ENCODE measurements at regions not wholly inside any gene's neighbourhood (a gene's known extent, or its start where the extent isn't known, plus 50 kb on each side); places are given as distances from the start of the nearest gene placed in this dataset.

DNA sequence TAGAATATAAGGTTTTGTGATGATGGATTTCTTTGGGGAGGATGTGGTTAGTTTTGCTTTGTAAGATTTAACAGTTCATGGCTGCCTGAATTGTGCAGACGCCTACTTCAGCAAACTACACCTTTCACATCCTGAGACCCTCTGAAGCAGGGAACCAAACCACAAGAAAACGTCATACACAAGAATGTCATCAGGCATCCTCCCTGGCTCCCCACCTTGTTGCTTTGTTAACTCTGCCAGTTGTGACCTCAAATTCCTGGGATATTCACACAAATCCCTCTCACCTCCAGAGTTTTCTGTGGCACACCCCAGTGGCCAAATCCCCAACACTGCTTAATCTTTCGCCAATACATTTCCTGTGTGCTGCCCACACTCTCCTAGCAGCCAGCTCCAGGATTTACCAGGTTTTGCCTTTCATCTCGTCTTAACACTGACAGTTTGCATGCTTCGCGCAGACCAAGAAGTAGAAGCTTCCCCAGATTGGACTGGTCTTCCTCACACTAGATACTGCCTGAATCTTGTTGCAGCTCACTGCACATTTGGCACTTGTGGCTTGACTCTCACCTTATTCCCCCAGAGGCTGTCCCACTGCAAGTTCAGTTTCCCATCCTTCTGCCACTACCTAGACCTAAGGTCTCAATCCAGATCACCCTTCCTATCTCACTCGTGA is 51.1 kb upstream of the CTTNBP2NL start:
- BruUV-seq (replicated peaks), result no TSS peak
- Histone ChIP-seq H3K9me3 (replicated peaks; ENCODE audit: control insufficient read depth, insufficient read depth, low read depth, low read length) (no peaks in the 10 kb centered on the region), H4K20me1 (replicated peaks; ENCODE audit: control insufficient read depth, insufficient read depth, low read length) (no peaks in the 10 kb centered on the region), H3K9me1 (ENCODE audit: control insufficient read depth, insufficient read depth, low read length) (no peaks in the 10 kb centered on the region), H3K79me2 (ENCODE audit: control insufficient read depth, insufficient read depth, low read length) (no peaks in the 10 kb centered on the region), H3K9ac (ENCODE audit: insufficient read depth in 1 of 2, low read depth in 2 of 2, low read length in 2 of 2) (no peak overlapping the region), H3K4me2 (ENCODE audit: insufficient read depth, low read length) (no peak overlapping the region), H3K4me1 (replicated peaks in 1 of 2; ENCODE audit: control insufficient read depth in 2 of 2, insufficient read depth in 2 of 2, low read length in 2 of 2) (no peaks in the 10 kb centered on the region), H3K36me3 (ENCODE audit: control insufficient read depth, insufficient read depth, low read length) (no peaks in the 10 kb centered on the region), H2AFZ (ENCODE audit: low read depth, low read length) (no peak overlapping the region), H3K27me3 (ENCODE audit: control insufficient read depth in 2 of 2, insufficient read depth in 2 of 2, low read length in 2 of 2) (peaks cover 4 to 13% of the 10 kb centered on the region in 2 experiments; a peak in 3 of 5 replicates), H3K27ac (ENCODE audit: extremely low read depth, low read depth, low read length) (no peak overlapping the region), H3K4me3 (no peak overlapping the region)
- no peak for DNase-seq (ENCODE audit: extremely low read depth in 1 of 4, low spot score in 3 of 4)
- CTCF ChIA-PET (ENCODE audit: low intra/inter-chr PET ratio), result no interaction called here
- WGBS (ENCODE audit: insufficient coverage, low coverage, missing lambda C conversion rate), result 0% methylated on average over 7 of the region's 7 CpGs
- ATAC-seq, result no peak
- intact Hi-C loops (cut with micrococcal nuclease), result no loop called here
- FAIRE-seq, result no peak
- in situ Hi-C loops (cut with MboI), result loop anchor here (25.0 kb wide), 1 partner anchor 858 kb away; no protein-coding TSS in a partner anchor
- POLR2A ChIA-PET, result interaction anchor here (0.6 to 2.5 kb wide), 4 partner anchors 11 to 946 kb away, joined by 3 to 5 read pairs (median 4); no protein-coding TSS in a partner anchor
- no peak for TF ChIP-seq SP1 (CRISPR knock-in tag; IDR thresholded peaks at IDR 0.05)
- no peak for TF ChIP-seq MTA1 (IDR thresholded peaks at IDR 0.05; ENCODE audit: borderline replicate concordance)
- TF ChIP-seq, protein P1, sequence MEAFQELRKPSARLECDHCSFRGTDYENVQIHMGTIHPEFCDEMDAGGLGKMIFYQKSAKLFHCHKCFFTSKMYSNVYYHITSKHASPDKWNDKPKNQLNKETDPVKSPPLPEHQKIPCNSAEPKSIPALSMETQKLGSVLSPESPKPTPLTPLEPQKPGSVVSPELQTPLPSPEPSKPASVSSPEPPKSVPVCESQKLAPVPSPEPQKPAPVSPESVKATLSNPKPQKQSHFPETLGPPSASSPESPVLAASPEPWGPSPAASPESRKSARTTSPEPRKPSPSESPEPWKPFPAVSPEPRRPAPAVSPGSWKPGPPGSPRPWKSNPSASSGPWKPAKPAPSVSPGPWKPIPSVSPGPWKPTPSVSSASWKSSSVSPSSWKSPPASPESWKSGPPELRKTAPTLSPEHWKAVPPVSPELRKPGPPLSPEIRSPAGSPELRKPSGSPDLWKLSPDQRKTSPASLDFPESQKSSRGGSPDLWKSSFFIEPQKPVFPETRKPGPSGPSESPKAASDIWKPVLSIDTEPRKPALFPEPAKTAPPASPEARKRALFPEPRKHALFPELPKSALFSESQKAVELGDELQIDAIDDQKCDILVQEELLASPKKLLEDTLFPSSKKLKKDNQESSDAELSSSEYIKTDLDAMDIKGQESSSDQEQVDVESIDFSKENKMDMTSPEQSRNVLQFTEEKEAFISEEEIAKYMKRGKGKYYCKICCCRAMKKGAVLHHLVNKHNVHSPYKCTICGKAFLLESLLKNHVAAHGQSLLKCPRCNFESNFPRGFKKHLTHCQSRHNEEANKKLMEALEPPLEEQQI (IDR thresholded peaks at IDR 0.05), result no peak
- TF ChIP-seq, protein P2, sequence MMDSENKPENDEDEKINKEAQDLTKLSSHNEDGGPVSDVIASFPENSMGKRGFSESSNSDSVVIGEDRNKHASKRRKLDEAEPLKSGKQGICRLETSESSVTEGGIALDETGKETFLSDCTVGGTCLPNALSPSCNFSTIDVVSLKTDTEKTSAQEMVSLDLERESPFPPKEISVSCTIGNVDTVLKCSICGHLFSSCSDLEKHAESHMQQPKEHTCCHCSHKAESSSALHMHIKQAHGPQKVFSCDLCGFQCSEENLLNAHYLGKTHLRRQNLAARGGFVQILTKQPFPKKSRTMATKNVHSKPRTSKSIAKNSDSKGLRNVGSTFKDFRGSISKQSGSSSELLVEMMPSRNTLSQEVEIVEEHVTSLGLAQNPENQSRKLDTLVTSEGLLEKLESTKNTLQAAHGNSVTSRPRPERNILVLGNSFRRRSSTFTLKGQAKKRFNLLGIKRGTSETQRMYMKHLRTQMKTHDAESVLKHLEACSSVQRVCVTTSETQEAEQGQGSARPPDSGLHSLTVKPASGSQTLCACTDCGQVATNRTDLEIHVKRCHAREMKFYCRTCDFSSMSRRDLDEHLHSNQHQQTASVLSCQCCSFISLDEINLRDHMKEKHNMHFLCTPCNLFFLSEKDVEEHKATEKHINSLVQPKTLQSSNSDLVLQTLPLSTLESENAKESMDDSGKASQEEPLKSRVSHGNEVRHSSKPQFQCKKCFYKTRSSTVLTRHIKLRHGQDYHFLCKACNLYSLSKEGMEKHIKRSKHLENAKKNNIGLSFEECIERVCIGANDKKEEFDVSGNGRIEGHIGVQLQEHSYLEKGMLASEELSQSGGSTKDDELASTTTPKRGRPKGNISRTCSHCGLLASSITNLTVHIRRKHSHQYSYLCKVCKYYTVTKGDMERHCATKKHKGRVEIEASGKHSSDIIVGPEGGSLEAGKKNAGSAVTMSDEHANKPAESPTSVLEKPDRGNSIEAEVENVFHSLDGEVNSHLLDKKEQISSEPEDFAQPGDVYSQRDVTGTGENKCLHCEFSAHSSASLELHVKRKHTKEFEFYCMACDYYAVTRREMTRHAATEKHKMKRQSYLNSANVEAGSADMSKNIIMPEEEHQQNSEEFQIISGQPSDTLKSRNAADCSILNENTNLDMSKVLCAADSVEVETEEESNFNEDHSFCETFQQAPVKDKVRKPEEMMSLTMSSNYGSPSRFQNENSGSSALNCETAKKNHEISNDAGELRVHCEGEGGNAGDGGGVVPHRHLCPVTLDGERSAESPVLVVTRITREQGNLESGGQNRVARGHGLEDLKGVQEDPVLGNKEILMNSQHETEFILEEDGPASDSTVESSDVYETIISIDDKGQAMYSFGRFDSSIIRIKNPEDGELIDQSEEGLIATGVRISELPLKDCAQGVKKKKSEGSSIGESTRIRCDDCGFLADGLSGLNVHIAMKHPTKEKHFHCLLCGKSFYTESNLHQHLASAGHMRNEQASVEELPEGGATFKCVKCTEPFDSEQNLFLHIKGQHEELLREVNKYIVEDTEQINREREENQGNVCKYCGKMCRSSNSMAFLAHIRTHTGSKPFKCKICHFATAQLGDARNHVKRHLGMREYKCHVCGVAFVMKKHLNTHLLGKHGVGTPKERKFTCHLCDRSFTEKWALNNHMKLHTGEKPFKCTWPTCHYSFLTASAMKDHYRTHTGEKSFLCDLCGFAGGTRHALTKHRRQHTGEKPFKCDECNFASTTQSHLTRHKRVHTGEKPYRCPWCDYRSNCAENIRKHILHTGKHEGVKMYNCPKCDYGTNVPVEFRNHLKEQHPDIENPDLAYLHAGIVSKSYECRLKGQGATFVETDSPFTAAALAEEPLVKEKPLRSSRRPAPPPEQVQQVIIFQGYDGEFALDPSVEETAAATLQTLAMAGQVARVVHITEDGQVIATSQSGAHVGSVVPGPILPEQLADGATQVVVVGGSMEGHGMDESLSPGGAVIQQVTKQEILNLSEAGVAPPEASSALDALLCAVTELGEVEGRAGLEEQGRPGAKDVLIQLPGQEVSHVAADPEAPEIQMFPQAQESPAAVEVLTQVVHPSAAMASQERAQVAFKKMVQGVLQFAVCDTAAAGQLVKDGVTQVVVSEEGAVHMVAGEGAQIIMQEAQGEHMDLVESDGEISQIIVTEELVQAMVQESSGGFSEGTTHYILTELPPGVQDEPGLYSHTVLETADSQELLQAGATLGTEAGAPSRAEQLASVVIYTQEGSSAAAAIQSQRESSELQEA (IDR thresholded peaks at IDR 0.05; ENCODE audit: low read depth), result no peak
- no peak for TF ChIP-seq ELF1 (tag; IDR thresholded peaks at IDR 0.05)
- TF ChIP-seq, protein P3, sequence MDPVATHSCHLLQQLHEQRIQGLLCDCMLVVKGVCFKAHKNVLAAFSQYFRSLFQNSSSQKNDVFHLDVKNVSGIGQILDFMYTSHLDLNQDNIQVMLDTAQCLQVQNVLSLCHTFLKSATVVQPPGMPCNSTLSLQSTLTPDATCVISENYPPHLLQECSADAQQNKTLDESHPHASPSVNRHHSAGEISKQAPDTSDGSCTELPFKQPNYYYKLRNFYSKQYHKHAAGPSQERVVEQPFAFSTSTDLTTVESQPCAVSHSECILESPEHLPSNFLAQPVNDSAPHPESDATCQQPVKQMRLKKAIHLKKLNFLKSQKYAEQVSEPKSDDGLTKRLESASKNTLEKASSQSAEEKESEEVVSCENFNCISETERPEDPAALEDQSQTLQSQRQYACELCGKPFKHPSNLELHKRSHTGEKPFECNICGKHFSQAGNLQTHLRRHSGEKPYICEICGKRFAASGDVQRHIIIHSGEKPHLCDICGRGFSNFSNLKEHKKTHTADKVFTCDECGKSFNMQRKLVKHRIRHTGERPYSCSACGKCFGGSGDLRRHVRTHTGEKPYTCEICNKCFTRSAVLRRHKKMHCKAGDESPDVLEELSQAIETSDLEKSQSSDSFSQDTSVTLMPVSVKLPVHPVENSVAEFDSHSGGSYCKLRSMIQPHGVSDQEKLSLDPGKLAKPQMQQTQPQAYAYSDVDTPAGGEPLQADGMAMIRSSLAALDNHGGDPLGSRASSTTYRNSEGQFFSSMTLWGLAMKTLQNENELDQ (CRISPR knock-in tag; IDR thresholded peaks at IDR 0.05; ENCODE audit: borderline replicate concordance), result no peak
- no peak for TF ChIP-seq OTX1 (CRISPR knock-in tag; IDR thresholded peaks at IDR 0.05)
- TF ChIP-seq SAFB2 (IDR thresholded peaks at IDR 0.05; ENCODE audit: borderline replicate concordance, low read depth, low read length, severe bottlenecking), result no peak
- TF ChIP-seq ZNF717 (CRISPR knock-in tag; IDR thresholded peaks at IDR 0.05), result no peak

Data from K562 (cell line).